ENCODE measurements at regions not wholly inside any gene's neighbourhood (a gene's known extent, or its start where the extent isn't known, plus 50 kb on each side); places are given as distances from the start of the nearest gene placed in this dataset.

- no peak for TF ChIP-seq CTCF (IDR thresholded peaks at IDR 0.05)
- no peak for TF ChIP-seq ZFX (IDR thresholded peaks at IDR 0.05; ENCODE audit: borderline replicate concordance)
These were observed 114.5 kb downstream of the RPAP3 start for GRCh38 chr12:47591361-47591791.
